ENCODE measurements at regions not wholly inside any gene's neighbourhood (a gene's known extent, or its start where the extent isn't known, plus 50 kb on each side); places are given as distances from the start of the nearest gene placed in this dataset.

DNA sequence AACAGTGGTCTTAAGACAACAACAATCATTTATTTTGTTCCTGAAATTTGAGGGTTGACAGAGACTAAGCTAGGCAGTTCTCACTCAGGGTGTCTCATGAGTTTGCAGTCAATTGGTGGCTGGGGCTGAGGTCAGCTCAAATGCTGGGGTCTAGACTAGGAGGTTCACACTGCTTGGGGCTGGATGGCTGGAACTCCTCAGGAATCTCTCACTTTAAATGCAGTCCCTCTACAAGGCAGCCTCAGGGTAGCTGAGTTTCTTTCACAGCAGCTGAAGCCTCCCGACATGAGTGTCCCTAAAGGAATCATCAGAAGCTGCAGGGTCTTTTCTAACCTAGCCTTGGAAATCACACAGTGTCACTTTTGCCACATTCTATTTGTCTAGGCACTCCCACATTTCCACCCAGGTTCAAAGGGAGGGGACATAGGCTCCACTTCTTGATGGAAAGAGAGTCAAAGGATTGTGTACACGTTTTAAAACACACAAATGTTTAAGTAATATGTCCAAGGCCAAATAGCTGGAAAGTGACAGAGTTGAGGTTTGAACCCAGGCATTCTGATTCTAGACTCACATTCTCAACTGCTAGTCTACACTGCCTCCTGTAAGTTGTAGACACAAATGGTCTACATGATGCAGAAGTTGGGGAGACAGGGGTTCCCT, 133.8 kb downstream of the ZFP36L2 start:
- no peak for TF ChIP-seq CTCF (IDR thresholded peaks at IDR 0.05; ENCODE audit: low read depth, low read length, missing input control)
- TF ChIP-seq EGR1 (IDR thresholded peaks at IDR 0.05; ENCODE audit: low read depth in 2 of 2): no peak
- TF ChIP-seq ZBTB33 (IDR thresholded peaks at IDR 0.05): no peak
- TF ChIP-seq RAD21 (IDR thresholded peaks at IDR 0.05): no peak
- TF ChIP-seq YY1 (IDR thresholded peaks at IDR 0.05): no peak
- TF ChIP-seq, protein P1, sequence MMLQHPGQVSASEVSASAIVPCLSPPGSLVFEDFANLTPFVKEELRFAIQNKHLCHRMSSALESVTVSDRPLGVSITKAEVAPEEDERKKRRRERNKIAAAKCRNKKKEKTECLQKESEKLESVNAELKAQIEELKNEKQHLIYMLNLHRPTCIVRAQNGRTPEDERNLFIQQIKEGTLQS (IDR thresholded peaks at IDR 0.05): no peak
- TF ChIP-seq FOXA1 (IDR thresholded peaks at IDR 0.05): no peak

All from liver (tissue), 3 donors.